ENCODE measurements at regions not wholly inside any gene's neighbourhood (a gene's known extent, or its start where the extent isn't known, plus 50 kb on each side); places are given as distances from the start of the nearest gene placed in this dataset.

DNA sequence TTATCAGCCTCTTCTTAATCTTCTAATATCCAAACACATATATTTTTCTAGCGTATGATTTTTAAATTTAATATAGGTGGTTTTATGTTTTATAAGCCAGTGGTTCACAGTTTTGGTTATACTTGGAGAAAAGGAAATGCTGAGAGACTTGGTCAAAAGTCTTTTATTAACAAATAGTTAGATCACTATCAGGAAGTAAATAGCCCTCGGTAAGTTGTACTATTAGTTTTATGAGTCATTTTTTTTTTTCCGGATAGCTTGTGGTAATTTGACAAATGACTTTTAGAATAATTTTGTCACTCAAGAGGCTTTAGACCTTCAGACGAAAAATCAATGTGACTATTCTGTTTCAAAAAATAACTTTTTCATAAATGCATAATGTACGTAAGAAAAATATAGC is 232.2 kb upstream of the ROBO1 start:
- H3K9ac ChIP-seq (ENCODE audit: insufficient read depth in 1 of 2, low read depth in 2 of 2, low read length in 2 of 2): no peak overlapping the region
- no peaks in the 10 kb centered on the region for H4K20me1 ChIP-seq (replicated peaks; ENCODE audit: control insufficient read depth, insufficient read depth, low read length)
- ATAC-seq (no peak), DNase-seq (ENCODE audit: extremely low read depth in 1 of 4, low spot score in 3 of 4) (no peak), FAIRE-seq (no peak)
- no peaks in the 10 kb centered on the region for H3K79me2 ChIP-seq (ENCODE audit: control insufficient read depth, insufficient read depth, low read length)
- no peak overlapping the region for H2AFZ ChIP-seq (ENCODE audit: low read depth, low read length)
- CTCF ChIA-PET (ENCODE audit: low intra/inter-chr PET ratio): no interaction called here
- H3K36me3 ChIP-seq (ENCODE audit: control insufficient read depth, insufficient read depth, low read length): no peaks in the 10 kb centered on the region
- no peaks in the 10 kb centered on the region for H3K9me1 ChIP-seq (ENCODE audit: control insufficient read depth, insufficient read depth, low read length)
- H3K27me3 ChIP-seq (ENCODE audit: control insufficient read depth in 2 of 2, insufficient read depth in 2 of 2, low read length in 2 of 2): no peaks in the 10 kb centered on the region
- no TSS peak for BruUV-seq (replicated peaks)
- TF ChIP-seq KAT2B (IDR thresholded peaks at IDR 0.05; ENCODE audit: low read depth, low read length): no peak
- no peak for TF ChIP-seq NONO (IDR thresholded peaks at IDR 0.05; ENCODE audit: low read depth in 2 of 2, low read length in 1 of 2)
- no peak for TF ChIP-seq ZNF197 (CRISPR knock-in tag; IDR thresholded peaks at IDR 0.05; ENCODE audit: low read depth)
- TF ChIP-seq ZKSCAN3 (CRISPR knock-in tag; IDR thresholded peaks at IDR 0.05): no peak
- no peak for TF ChIP-seq SRSF9 (IDR thresholded peaks at IDR 0.05; ENCODE audit: borderline replicate concordance, low read depth, low read length)
- no peak for TF ChIP-seq ETV5 (CRISPR knock-in tag; IDR thresholded peaks at IDR 0.05; ENCODE audit: low read depth)
- TF ChIP-seq, protein P1, sequence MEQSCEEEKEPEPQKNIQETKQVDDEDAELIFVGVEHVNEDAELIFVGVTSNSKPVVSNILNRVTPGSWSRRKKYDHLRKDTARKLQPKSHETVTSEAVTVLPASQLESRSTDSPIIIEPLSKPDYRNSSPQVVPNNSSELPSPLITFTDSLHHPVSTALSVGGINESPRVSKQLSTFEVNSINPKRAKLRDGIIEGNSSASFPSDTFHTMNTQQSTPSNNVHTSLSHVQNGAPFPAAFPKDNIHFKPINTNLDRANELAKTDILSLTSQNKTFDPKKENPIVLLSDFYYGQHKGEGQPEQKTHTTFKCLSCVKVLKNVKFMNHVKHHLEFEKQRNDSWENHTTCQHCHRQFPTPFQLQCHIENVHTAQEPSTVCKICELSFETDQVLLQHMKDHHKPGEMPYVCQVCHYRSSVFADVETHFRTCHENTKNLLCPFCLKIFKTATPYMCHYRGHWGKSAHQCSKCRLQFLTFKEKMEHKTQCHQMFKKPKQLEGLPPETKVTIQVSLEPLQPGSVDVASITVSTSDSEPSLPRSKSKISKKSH (CRISPR knock-in tag; IDR thresholded peaks at IDR 0.05): no peak
- no peak for TF ChIP-seq ELF1 (tag; IDR thresholded peaks at IDR 0.05)
- no peak for TF ChIP-seq NFIC (IDR thresholded peaks at IDR 0.05)
- TF ChIP-seq ZNF551 (CRISPR knock-in tag; IDR thresholded peaks at IDR 0.05): no peak
- TF ChIP-seq NCOR1 (IDR thresholded peaks at IDR 0.05): no peak
- no peak for TF ChIP-seq TARDBP (IDR thresholded peaks at IDR 0.05)
- TF ChIP-seq, protein P2, sequence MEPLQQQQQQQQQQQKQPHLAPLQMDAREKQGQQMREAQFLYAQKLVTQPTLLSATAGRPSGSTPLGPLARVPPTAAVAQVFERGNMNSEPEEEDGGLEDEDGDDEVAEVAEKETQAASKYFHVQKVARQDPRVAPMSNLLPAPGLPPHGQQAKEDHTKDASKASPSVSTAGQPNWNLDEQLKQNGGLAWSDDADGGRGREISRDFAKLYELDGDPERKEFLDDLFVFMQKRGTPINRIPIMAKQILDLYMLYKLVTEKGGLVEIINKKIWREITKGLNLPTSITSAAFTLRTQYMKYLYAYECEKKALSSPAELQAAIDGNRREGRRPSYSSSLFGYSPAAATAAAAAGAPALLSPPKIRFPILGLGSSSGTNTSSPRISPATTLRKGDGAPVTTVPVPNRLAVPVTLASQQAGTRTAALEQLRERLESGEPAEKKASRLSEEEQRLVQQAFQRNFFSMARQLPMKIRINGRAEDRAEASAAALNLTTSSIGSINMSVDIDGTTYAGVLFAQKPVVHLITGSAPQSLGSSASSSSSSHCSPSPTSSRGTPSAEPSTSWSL (CRISPR knock-in tag; IDR thresholded peaks at IDR 0.05; ENCODE audit: borderline replicate concordance): no peak
- no peak for TF ChIP-seq ZNF766 (CRISPR knock-in tag; conservative IDR thresholded peaks at IDR 0.05)
- H3K27ac ChIP-seq (ENCODE audit: extremely low read depth, low read depth, low read length): no peak overlapping the region
- 11% methylated on average over 5 of the region's 5 CpGs for WGBS (ENCODE audit: insufficient coverage, low coverage, missing lambda C conversion rate)
- H3K4me2 ChIP-seq (ENCODE audit: insufficient read depth, low read length): no peak overlapping the region
- POLR2A ChIA-PET: no interaction called here
- intact Hi-C loops (cut with micrococcal nuclease): no loop called here
- no peaks in the 10 kb centered on the region for H3K4me1 ChIP-seq (replicated peaks in 1 of 2; ENCODE audit: control insufficient read depth in 2 of 2, insufficient read depth in 2 of 2, low read length in 2 of 2)
- in situ Hi-C loops (cut with MboI): no loop called here
- H3K9me3 ChIP-seq (replicated peaks; ENCODE audit: control insufficient read depth, insufficient read depth, low read depth, low read length): no peaks in the 10 kb centered on the region
- no peak overlapping the region for H3K4me3 ChIP-seq

Data from K562 (cell line).